A549 (cell line): ENCODE measurements at regions not wholly inside any gene's neighbourhood (a gene's known extent, or its start where the extent isn't known, plus 50 kb on each side); places are given as distances from the start of the nearest gene placed in this dataset.

Experiments used
- ATAC-seq, 2 experiments: fragments of 200-7000 bp in 1 of 2; fragments of >200 bp in 1 of 2; cut with Nextera tagmentation in 1 of 2; cut with Tn5 transposase in 1 of 2; 3 replicates each; pipeline versions ENCODE4 v1.8.0 to v1.9.1; 2018 to 2020; ENCODE audit warnings: mild to moderate bottlenecking in 1 of 2, moderate library complexity in 1 of 2
- CTCF ChIA-PET: fragments of 300-600 bp; sonication (Branson Sonifier 250); formaldehyde crosslinking; extraction: SDS; loops from one replicate; lab custom pipeline; 2021; ENCODE audit warnings: antibody characterized with exemption, inconsistent platforms; lab: Yijun Ruan, JAX
- POLR2A ChIA-PET: fragments of 350-600 bp; formaldehyde crosslinking; extraction: SDS; loops from one replicate; lab custom pipeline; 2021; ENCODE audit warnings: antibody characterized with exemption, inconsistent platforms; lab: Yijun Ruan, JAX
- DNase-seq, 2 experiments: peaks; one replicate each; pipeline versions ENCODE4 v3.0.0 to v3.0.0-alpha.2; 2011 to 2016; ENCODE audit warnings: low read depth in 1 of 2, low spot score in 1 of 2
- FAIRE-seq: peaks from 2 replicates; lab custom pipeline; 2011; peaks lifted over from hg19 to GRCh38; lab: Jason Lieb, UNC
- H3K27ac ChIP-seq, 2 experiments: fragments of >200 bp; sonication (Bioruptor Twin); formaldehyde crosslinking; 3 replicates each; pipeline ENCODE4 v1.5.1; 2016 to 2017
- H3K4me1 ChIP-seq: fragments of >200 bp; sonication (Bioruptor Twin); formaldehyde crosslinking; 3 replicates; pipeline ENCODE4 v1.6.1; 2016
- H3K4me2 ChIP-seq: fragments of >200 bp; sonication (Bioruptor Twin); formaldehyde crosslinking; 3 replicates; pipeline ENCODE4 v1.6.1; 2016
- H3K4me3 ChIP-seq: fragments of >200 bp; sonication (Bioruptor Twin); formaldehyde crosslinking; 3 replicates; pipeline ENCODE4 v1.5.1; 2016
- H3K9me3 ChIP-seq: fragments of >200 bp; sonication (Bioruptor Twin); formaldehyde crosslinking; 3 replicates; pipeline ENCODE4 v1.6.1; 2016
- CBX2 ChIP-seq: fragments of 200-600 bp; sonication (generic); IDR thresholded peaks from 2 replicates; pipeline ENCODE4 v1.6.1; 2016; ENCODE audit warnings: low read depth, mild to moderate bottlenecking, borderline replicate concordance
- CBX8 ChIP-seq: fragments of 200-600 bp; sonication (generic); IDR thresholded peaks from 2 replicates; pipeline ENCODE4 v1.6.1; 2016
- CEBPB ChIP-seq, 2 experiments: fragments of >200 bp in 1 of 2; sonication (Bioruptor Twin) in 1 of 2; formaldehyde crosslinking in 1 of 2; IDR thresholded peaks; 2 replicates each; pipeline ENCODE4 v1.6.1; 2012 to 2016
- E2F6 ChIP-seq: IDR thresholded peaks from 2 replicates; pipeline ENCODE4 v1.6.1; 2012; ENCODE audit warnings: low read depth, borderline replicate concordance
- EHMT2 ChIP-seq: fragments of 200-600 bp; sonication (generic); IDR thresholded peaks from 2 replicates; pipeline ENCODE4 v1.6.1; 2016; ENCODE audit warnings: antibody characterized with exemption, low read depth, mild to moderate bottlenecking, moderate library complexity
- FOXS1 ChIP-seq: fragments of 250-450 bp; sonication (Bioruptor Pico); IDR thresholded peaks from 2 replicates; pipeline ENCODE4 v1.5.0; 2020; ENCODE audit warnings: mild to moderate bottlenecking, moderate library complexity
- HMGXB4 ChIP-seq: fragments of 250-450 bp; sonication (Bioruptor Pico); IDR thresholded peaks from 2 replicates; pipeline ENCODE4 v1.5.0; 2021; ENCODE audit warnings: mild to moderate bottlenecking, moderate library complexity, borderline replicate concordance
- KDM5A ChIP-seq: fragments of 200-600 bp; sonication (generic); IDR thresholded peaks from 2 replicates; pipeline ENCODE4 v1.6.1; 2016; ENCODE audit warnings: antibody characterized with exemption, mild to moderate bottlenecking
- MYC ChIP-seq: IDR thresholded peaks from 2 replicates; pipeline ENCODE4 v1.6.1; 2012; ENCODE audit warnings: mild to moderate bottlenecking, inconsistent platforms, low read length, improper control_type of control experiment, borderline replicate concordance
- PBX3 ChIP-seq: IDR thresholded peaks from 2 replicates; pipeline ENCODE4 v1.6.1; 2012
- POLR2A ChIP-seq: IDR thresholded peaks from 2 replicates; pipeline ENCODE4 v1.6.1; 2012; ENCODE audit warnings: mild to moderate bottlenecking, low read length
- POLR2AphosphoS2 ChIP-seq: conservative IDR thresholded peaks from 2 replicates; pipeline ENCODE4 v1.6.1; 2012; ENCODE audit warnings: low read length, improper control_type of control experiment, inconsistent platforms
- RARB ChIP-seq: fragments of 250-450 bp; sonication (Bioruptor Pico); IDR thresholded peaks from 2 replicates; pipeline ENCODE4 v1.8.0; 2021; ENCODE audit warnings: mild to moderate bottlenecking, moderate library complexity
- RNF2 ChIP-seq: fragments of 200-600 bp; sonication (generic); IDR thresholded peaks from 2 replicates; pipeline ENCODE4 v1.6.1; 2016; ENCODE audit warnings: low read depth, mild to moderate bottlenecking, antibody characterized with exemption, moderate library complexity, borderline replicate concordance
- WGBS: methylation state at CpG from one replicate; pipeline ENCODE4 v1.1.6; 2017; ENCODE audit errors: missing lambda C conversion rate; 5-methylcytosine and 5-hydroxymethylcytosine counted together

- 10% methylated on average over 13 of the region's 17 CpGs for WGBS
- Histone ChIP-seq H3K4me2 (no peak overlapping the region), H3K27ac (no peak overlapping the region), H3K9me3 (no peaks in the 10 kb centered on the region), H3K4me1 (no peaks in the 10 kb centered on the region), H3K4me3 (no peak overlapping the region)
- no peak for TF ChIP-seq HMGXB4 (CRISPR knock-in tag)
- no peak for TF ChIP-seq CBX8
- no peak for TF ChIP-seq RARB (CRISPR knock-in tag)
- no peak for TF ChIP-seq RNF2
- no peak for TF ChIP-seq POLR2A
- no peak for TF ChIP-seq EHMT2
- CTCF ChIA-PET = no interaction called here
- ATAC-seq = no peak
- FAIRE-seq = no peak
- no peak for DNase-seq
- POLR2A ChIA-PET = no interaction called here
Observed at GRCh38 chr22:49548356-49549202, 279.1 kb downstream of the BRD1 start.

GRCh38 chr22:49547751-49548239, 279.9 kb downstream of the BRD1 start:
- no peaks in the 10 kb centered on the region for H3K9me3 ChIP-seq
- DNase-seq = no peak
- WGBS = 35% methylated on average over 6 of the region's 16 CpGs
- H3K4me2 ChIP-seq = no peak overlapping the region
- H3K4me1 ChIP-seq = no peaks in the 10 kb centered on the region
- POLR2A ChIA-PET = no interaction called here
- no peak overlapping the region for H3K4me3 ChIP-seq
- ATAC-seq = no peak
- H3K27ac ChIP-seq = no peak overlapping the region
- no peak for FAIRE-seq
- TF ChIP-seq CEBPB (IDR thresholded peaks at IDR 0.05) (no peak), EHMT2 (no peak), KDM5A (no peak), RNF2 (no peak)
- CTCF ChIA-PET = no interaction called here

GRCh38 chr22:49546811-49547585, 280.7 kb downstream of the BRD1 start:
- Histone ChIP-seq H3K27ac (no peak overlapping the region), H3K4me1 (no peaks in the 10 kb centered on the region), H3K4me3 (no peak overlapping the region), H3K4me2 (no peak overlapping the region)
- WGBS = 45% methylated on average over 11 of the region's 16 CpGs
- DNase-seq = no peak
- no peak for ATAC-seq
- CTCF ChIA-PET = interaction anchor here (0.7 kb wide), 1 partner anchor 13 kb away, joined by 3 read pairs; no protein-coding TSS in a partner anchor
- POLR2A ChIA-PET = no interaction called here
- FAIRE-seq = no peak
- TF ChIP-seq POLR2AphosphoS2 = no peak
- TF ChIP-seq PBX3 = no peak
- TF ChIP-seq FOXS1 = no peak
- no peak for TF ChIP-seq MYC
- TF ChIP-seq CBX2 = no peak
- TF ChIP-seq E2F6 = no peak
- TF ChIP-seq, all 56 proteins: peak for 0
- H3K9me3 ChIP-seq = no peaks in the 10 kb centered on the region
